GM19025 (cell line): ENCODE measurements at regions not wholly inside any gene's neighbourhood (a gene's known extent, or its start where the extent isn't known, plus 50 kb on each side); places are given as distances from the start of the nearest gene placed in this dataset.

Source experiments
- ATAC-seq: cut with Tn5 transposase; IDR thresholded peaks from one replicate; pipeline ENCODE4 v1.9.1; 2021; ENCODE audit warnings: mild to moderate bottlenecking, low read depth, moderate library complexity; ENCODE audit not compliant: unreplicated experiment

DNA sequence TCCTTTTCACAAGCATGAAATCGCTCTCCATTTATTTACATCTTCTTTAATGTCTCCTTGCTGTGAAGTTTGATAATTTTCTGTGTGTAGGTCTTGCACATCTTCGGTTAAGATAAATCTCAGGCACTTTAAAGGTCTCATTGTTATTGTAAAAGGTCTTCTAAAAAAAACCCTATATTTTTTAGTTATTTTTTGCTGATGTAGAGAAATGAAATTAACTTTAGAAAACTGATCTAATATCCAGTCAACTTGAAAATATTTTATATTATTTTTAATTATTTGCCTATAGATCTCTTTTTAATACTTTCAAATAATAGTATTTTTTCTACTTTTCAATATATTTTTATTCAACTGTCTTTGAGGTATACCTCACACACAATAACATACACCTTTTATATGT is 169.4 kb downstream of the INSIG2 start:
- ATAC-seq, result no peak

- ATAC-seq, result no peak
These were observed 167.6 kb downstream of the INSIG2 start for GRCh38 chr2:118255771-118256372.

GRCh38 chr2:118255301-118255700 is 167.0 kb downstream of the INSIG2 start:
- no peak for ATAC-seq

GRCh38 chr2:118254116-118254515 is 165.8 kb downstream of the INSIG2 start:
- ATAC-seq, result no peak

- ATAC-seq, result no peak
These were observed 163.2 kb downstream of the INSIG2 start for GRCh38 chr2:118251427-118251826.

GRCh38 chr2:118250463-118250862 is 162.2 kb downstream of the INSIG2 start:
- no peak for ATAC-seq

DNA sequence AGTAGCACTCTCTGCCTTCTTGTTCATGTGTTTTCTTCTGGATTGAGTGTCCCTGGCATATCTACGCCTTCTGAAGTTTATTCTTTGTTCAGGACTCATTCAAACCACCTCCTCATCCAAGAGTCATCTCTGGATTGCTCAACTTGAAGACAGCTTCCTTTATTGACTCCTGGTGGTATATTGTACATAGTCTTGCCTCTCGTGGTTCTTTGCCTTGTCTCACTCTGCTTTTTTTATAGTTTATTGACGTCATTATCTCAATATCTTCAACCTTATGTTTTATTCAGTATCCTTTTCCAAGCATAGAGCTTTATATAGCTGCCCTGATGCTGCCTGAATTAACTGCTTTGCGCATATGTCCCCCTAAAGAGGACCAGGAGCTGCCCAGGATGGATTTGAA is 161.7 kb downstream of the INSIG2 start:
- peak; percentile 16 for ATAC-seq

DNA sequence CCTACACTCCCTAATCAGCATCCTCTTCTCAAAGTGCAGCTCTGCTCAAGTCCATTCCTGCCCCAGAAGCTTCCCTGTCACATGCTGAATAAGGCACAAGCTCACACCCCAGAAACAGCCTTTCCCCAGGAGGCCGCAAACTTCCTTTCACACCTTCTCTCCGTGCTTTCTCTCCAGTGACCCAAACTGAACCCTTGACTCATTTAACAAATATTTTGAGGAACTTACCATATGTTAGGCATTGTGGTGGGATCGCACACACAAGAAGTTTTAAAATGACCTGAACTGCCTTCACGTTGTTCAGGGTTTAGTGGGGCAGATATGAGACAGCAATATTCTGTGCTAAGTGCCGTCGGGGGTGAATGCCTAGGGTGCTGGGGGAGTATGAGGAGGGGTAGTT is 161.3 kb downstream of the INSIG2 start:
- peak; percentile 74 for ATAC-seq

- no peak for ATAC-seq
These were observed 158.5 kb downstream of the INSIG2 start for GRCh38 chr2:118246726-118247125.

GRCh38 chr2:118246079-118246478 is 157.8 kb downstream of the INSIG2 start:
- no peak for ATAC-seq

- ATAC-seq, result no peak
These were observed 156.4 kb downstream of the INSIG2 start for GRCh38 chr2:118244686-118245085.

GRCh38 chr2:118243031-118243430 is 154.8 kb downstream of the INSIG2 start:
- ATAC-seq, result no peak

DNA sequence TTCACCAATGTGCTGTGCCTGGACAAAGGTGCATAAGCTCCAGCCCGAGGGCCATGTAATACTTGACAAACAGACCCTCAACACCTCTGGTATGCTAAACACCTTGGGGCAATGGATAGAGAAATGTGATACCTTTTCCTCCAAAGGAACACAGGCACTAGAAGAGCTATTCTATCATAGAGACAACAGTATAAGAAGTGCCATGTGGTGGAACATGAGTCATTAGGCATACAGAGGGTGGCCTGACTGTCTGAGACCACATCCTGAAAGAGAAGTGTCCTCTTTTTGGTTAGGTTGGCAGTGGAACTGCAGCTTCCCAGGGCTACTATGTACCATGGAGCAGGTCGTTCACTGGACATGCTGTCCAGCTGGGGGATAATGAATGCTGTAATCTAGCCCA is 153.9 kb downstream of the INSIG2 start:
- ATAC-seq, result peak; percentile 62

DNA sequence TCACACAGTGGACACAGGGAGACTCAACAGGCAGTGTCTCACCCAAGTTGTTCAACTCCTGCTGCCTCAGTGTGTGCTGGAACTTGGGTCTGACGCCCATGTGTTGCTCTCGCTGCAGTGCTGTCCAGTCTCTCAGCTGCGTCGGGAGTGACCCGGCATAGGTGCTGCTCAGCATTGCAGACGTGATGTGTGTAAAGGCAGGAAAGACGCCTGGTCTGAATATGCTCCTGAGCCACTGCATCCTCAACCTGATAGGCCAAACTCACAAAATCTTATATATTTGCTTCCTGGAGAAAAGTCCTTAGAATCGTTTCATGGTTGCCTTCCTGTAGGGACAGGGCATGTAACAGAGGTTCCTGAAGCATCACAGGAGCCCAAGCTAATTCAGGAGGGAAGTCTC is 152.9 kb downstream of the INSIG2 start:
- ATAC-seq, result no peak

DNA sequence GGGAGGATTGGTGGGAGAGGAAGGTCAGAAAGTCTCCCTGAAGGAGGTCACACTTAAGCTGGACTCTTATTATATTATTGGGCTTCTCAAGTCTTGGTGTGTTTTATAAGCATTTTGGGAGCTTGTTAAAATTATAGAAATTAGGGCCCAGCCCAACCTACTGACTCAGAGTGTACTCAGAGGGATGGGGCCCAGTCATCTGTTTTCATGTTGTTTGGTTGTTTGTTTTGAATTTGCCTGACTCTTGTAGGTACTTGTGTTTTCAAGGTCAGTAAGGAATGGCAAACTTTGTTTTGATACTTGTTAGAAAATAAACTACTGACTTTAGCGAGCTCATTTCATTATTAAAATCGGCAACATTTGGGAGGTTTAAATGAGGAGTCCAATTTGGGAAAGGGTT is 152.0 kb downstream of the INSIG2 start:
- ATAC-seq, result no peak

GRCh38 chr2:118239284-118239683 is 151.0 kb downstream of the INSIG2 start:
- ATAC-seq, result no peak

- no peak for ATAC-seq
These were observed 149.2 kb downstream of the INSIG2 start for GRCh38 chr2:118237451-118237850.

DNA sequence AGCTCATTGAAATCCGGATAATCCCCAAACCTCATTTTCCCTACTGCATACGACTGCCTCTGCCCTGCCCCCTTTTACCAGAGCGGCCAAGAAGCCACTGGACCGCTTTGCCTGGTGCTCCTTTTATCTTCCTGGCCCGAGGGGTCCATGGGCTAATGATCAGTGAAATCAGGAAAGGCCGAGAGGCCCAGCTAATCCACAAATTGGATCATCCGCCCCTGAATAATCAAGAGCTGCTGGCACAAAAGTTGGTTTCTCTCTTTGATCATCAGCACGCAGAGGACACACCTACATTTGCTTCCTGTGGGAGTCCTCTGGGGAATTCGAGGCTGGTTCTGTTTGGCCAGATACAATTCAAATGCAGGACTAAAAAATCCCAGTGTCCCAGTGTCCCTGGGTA is 144.5 kb downstream of the INSIG2 start:
- ATAC-seq, result no peak

DNA sequence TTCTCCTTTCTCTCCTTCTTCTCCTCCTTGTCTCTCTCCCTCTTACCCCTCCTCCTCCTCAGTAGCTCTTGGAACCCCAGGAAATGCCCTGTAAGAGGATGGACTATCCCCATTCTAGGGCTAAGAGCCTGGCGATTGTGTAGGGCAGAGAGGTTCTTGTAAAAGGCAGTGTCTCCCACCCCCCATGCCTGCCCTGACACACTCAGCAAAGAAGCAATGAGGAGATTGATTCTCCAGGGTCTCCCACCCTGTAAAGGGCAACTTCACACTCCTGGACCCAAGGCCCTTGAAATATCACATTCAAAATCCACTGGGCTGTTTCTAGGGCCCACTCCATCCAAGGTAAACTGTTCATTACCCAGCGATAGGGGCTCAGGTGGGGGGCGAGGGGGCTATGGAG is 144.1 kb downstream of the INSIG2 start:
- no peak for ATAC-seq

DNA sequence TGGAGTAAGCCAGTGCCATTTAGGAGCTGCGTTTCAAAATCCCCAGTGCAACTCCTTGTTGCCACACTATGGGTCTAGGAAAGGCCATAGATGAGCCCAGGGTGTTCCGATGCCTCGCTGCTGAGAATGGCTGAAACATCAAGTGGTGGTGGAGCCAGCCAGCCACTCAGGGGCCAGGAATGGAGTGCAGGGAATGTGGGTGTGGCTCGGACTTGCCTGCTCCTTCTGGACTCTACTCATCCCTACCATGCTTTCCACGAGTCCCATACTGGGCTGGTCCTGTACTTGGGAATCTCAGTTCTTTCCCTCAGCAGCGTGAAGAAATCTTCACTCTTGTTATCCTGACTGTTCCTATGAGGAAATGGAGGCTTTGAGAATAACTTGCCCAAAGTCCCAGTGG is 143.5 kb downstream of the INSIG2 start:
- ATAC-seq, result no peak

DNA sequence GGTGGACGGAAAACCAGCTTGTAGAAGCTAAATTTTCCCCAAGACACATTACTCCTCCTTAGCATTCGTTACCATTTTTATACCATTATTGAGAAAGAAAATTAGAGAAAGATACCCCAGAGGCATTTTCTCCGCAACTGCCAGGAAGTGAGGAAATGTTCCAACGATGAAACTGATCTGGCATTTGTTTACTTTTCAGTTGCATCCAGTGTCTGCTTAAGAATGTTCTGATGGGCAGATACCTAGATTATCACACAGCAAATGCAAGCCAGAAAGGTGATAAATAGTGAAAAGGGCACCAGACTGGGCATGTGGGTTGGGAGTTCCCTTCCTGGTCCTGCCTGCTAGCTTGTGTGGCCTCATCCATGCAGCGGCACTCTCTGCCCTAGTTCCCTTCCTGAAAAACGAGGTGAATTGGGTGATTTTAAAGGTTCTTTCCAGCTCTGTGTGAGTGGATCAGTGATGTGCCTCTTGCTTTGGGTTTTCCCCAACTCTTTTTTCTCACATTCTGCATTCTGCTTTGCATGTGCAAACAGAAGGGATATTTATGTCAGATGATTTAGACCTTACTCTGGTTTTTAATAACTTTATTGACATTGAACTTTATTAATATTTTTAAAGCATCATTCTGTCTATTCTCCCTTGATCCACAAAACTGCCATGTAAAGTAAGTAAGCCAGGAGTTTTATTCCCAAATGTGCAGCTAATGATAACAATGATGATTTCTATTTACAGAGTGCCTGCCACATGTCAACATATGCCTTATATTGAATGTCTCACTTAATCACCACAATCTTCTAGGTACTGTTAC is 139.6 kb downstream of the INSIG2 start:
- no peak for ATAC-seq

GRCh38 chr2:118225666-118226065 is 137.4 kb downstream of the INSIG2 start:
- ATAC-seq, result no peak
